ENCODE measurements at regions not wholly inside any gene's neighbourhood (a gene's known extent, or its start where the extent isn't known, plus 50 kb on each side); places are given as distances from the start of the nearest gene placed in this dataset.

DNA sequence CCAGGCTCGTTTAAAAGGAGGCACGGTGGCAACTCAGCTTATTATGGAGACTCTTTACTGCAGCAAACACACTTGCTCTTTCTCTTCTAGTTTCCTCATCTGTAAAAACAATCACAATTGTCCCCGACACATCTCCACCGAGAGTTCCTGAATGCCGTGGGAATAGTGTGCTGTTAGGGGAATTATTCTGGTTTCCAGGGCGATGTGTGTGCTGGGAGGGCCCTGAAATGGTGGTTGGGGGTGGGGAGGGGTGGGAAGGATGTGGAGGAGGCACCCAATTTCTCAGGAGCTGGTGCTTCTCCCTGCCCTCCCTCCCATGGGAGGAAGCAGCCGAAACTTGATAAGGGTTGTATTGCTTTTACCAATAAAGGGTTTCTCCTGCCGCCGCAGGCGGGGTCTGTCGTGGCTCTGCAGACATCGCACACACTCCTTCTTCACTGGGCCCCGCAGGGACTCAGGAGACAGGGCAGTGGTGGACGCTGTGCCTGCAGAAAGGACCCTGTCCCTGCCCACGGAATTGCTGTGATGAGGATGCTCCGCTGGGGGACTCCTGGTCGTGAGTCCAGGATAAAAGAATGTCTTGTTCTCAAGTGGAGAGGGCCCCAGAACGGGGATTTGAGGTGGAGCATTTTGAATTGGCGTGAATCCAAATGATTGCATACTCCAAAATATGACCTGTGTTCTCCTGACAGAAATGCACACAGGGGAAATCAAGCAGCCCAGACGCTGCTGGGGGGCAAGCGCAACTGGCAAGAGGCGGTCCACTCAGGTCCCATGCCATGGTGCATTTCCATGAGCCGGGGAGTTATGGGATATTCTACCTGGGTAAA, 119.2 kb downstream of the ACKR3 start:
- TF ChIP-seq, protein P1, sequence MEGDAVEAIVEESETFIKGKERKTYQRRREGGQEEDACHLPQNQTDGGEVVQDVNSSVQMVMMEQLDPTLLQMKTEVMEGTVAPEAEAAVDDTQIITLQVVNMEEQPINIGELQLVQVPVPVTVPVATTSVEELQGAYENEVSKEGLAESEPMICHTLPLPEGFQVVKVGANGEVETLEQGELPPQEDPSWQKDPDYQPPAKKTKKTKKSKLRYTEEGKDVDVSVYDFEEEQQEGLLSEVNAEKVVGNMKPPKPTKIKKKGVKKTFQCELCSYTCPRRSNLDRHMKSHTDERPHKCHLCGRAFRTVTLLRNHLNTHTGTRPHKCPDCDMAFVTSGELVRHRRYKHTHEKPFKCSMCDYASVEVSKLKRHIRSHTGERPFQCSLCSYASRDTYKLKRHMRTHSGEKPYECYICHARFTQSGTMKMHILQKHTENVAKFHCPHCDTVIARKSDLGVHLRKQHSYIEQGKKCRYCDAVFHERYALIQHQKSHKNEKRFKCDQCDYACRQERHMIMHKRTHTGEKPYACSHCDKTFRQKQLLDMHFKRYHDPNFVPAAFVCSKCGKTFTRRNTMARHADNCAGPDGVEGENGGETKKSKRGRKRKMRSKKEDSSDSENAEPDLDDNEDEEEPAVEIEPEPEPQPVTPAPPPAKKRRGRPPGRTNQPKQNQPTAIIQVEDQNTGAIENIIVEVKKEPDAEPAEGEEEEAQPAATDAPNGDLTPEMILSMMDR (IDR thresholded peaks at IDR 0.05), result no peak
- no peak for TF ChIP-seq POLR2A (IDR thresholded peaks at IDR 0.05)

All from body of pancreas (tissue), 4 donors.